Activated T-cell treated with anti-CD3 and anti-CD28 coated beads for 24 hours (primary cell): ENCODE measurements at regions not wholly inside any gene's neighbourhood (a gene's known extent, or its start where the extent isn't known, plus 50 kb on each side); places are given as distances from the start of the nearest gene placed in this dataset.

Experiments
- DNase-seq: peaks from one replicate; pipeline ENCODE4 v3.0.0-alpha.2; 2020; ENCODE audit warnings: low read depth

- DNase-seq: no peak
These were observed 64.9 kb upstream of the CELF2 start for GRCh38 chr10:10952800-10953199.

GRCh38 chr10:10956681-10957542 lies 60.8 kb upstream of the CELF2 start:
- DNase-seq: no peak

GRCh38 chr10:10958041-10958440 lies 59.6 kb upstream of the CELF2 start:
- DNase-seq: no peak

- DNase-seq: no peak
These were observed 58.0 kb upstream of the CELF2 start for GRCh38 chr10:10959666-10960065.

- DNase-seq: no peak
These were observed 57.1 kb upstream of the CELF2 start for GRCh38 chr10:10960534-10960933.

- DNase-seq: no peak
These were observed 56.6 kb upstream of the CELF2 start for GRCh38 chr10:10961072-10961471.

GRCh38 chr10:10967029-10967428 lies 50.6 kb upstream of the CELF2 start:
- DNase-seq: no peak

- DNase-seq: no peak
These were observed 50.0 kb upstream of the CELF2 start for GRCh38 chr10:10967581-10968256.
